ENCODE measurements at regions not wholly inside any gene's neighbourhood (a gene's known extent, or its start where the extent isn't known, plus 50 kb on each side); places are given as distances from the start of the nearest gene placed in this dataset.

GRCh38 chr2:121076885-121077549 is 208.0 kb downstream of the TFCP2L1 start:
- TF ChIP-seq GATA3 (IDR thresholded peaks at IDR 0.05; ENCODE audit: low read depth, low read length) (no peak), GATA2 (IDR thresholded peaks at IDR 0.05; ENCODE audit: low read depth, low read length) (no peak)

- TF ChIP-seq GATA3 (IDR thresholded peaks at IDR 0.05; ENCODE audit: low read depth, low read length) (no peak), GATA2 (IDR thresholded peaks at IDR 0.05; ENCODE audit: low read depth, low read length) (no peak)
Measured at GRCh38 chr2:121078899-121079298, 206.1 kb downstream of the TFCP2L1 start.

- TF ChIP-seq GATA3 (IDR thresholded peaks at IDR 0.05; ENCODE audit: low read depth, low read length), result no peak
- TF ChIP-seq GATA2 (IDR thresholded peaks at IDR 0.05; ENCODE audit: low read depth, low read length), result no peak
Measured at GRCh38 chr2:121080013-121080772, 204.8 kb downstream of the TFCP2L1 start.

GRCh38 chr2:121081701-121082100 is 203.3 kb downstream of the TFCP2L1 start:
- no peak for TF ChIP-seq GATA2 (IDR thresholded peaks at IDR 0.05; ENCODE audit: low read depth, low read length)
- no peak for TF ChIP-seq GATA3 (IDR thresholded peaks at IDR 0.05; ENCODE audit: low read depth, low read length)

GRCh38 chr2:121082191-121082590 is 202.8 kb downstream of the TFCP2L1 start:
- TF ChIP-seq GATA3 (IDR thresholded peaks at IDR 0.05; ENCODE audit: low read depth, low read length), result no peak
- TF ChIP-seq GATA2 (IDR thresholded peaks at IDR 0.05; ENCODE audit: low read depth, low read length), result no peak

- TF ChIP-seq GATA2 (IDR thresholded peaks at IDR 0.05; ENCODE audit: low read depth, low read length) (no peak), GATA3 (IDR thresholded peaks at IDR 0.05; ENCODE audit: low read depth, low read length) (no peak)
Measured at GRCh38 chr2:121084130-121084680, 200.8 kb downstream of the TFCP2L1 start.

GRCh38 chr2:121085801-121086200 is 199.2 kb downstream of the TFCP2L1 start:
- TF ChIP-seq GATA2 (IDR thresholded peaks at IDR 0.05; ENCODE audit: low read depth, low read length) (no peak), GATA3 (IDR thresholded peaks at IDR 0.05; ENCODE audit: low read depth, low read length) (no peak)

- TF ChIP-seq GATA2 (IDR thresholded peaks at IDR 0.05; ENCODE audit: low read depth, low read length), result no peak
- no peak for TF ChIP-seq GATA3 (IDR thresholded peaks at IDR 0.05; ENCODE audit: low read depth, low read length)
Measured at GRCh38 chr2:121086450-121086849, 198.6 kb downstream of the TFCP2L1 start.

GRCh38 chr2:121087117-121087516 is 197.9 kb downstream of the TFCP2L1 start:
- TF ChIP-seq GATA3 (IDR thresholded peaks at IDR 0.05; ENCODE audit: low read depth, low read length) (no peak), GATA2 (IDR thresholded peaks at IDR 0.05; ENCODE audit: low read depth, low read length) (no peak)

- TF ChIP-seq GATA2 (IDR thresholded peaks at IDR 0.05; ENCODE audit: low read depth, low read length) (no peak), GATA3 (IDR thresholded peaks at IDR 0.05; ENCODE audit: low read depth, low read length) (no peak)
Measured at GRCh38 chr2:121088251-121089165, 196.5 kb downstream of the TFCP2L1 start.

GRCh38 chr2:121089166-121089510 is 195.9 kb downstream of the TFCP2L1 start:
- no peak for TF ChIP-seq GATA3 (IDR thresholded peaks at IDR 0.05; ENCODE audit: low read depth, low read length)
- TF ChIP-seq GATA2 (IDR thresholded peaks at IDR 0.05; ENCODE audit: low read depth, low read length), result no peak

GRCh38 chr2:121090088-121090715 is 194.8 kb downstream of the TFCP2L1 start:
- TF ChIP-seq GATA3 (IDR thresholded peaks at IDR 0.05; ENCODE audit: low read depth, low read length) (no peak), GATA2 (IDR thresholded peaks at IDR 0.05; ENCODE audit: low read depth, low read length) (no peak)

GRCh38 chr2:121092095-121092494 is 192.9 kb downstream of the TFCP2L1 start:
- no peak for TF ChIP-seq GATA2 (IDR thresholded peaks at IDR 0.05; ENCODE audit: low read depth, low read length)
- TF ChIP-seq GATA3 (IDR thresholded peaks at IDR 0.05; ENCODE audit: low read depth, low read length), result no peak

Measured in SH-SY5Y (cell line).